DND-41 (cell line): ENCODE measurements at regions not wholly inside any gene's neighbourhood (a gene's known extent, or its start where the extent isn't known, plus 50 kb on each side); places are given as distances from the start of the nearest gene placed in this dataset.

Experiments
- CTCF ChIP-seq: IDR thresholded peaks from 2 replicates; pipeline ENCODE4 v1.5.1; 2012; ENCODE audit warnings: borderline replicate concordance, low read length, moderate library complexity, mild to moderate bottlenecking; ENCODE audit not compliant: poor library complexity, severe bottlenecking; ENCODE audit errors: extremely low read depth
- EZH2 ChIP-seq: IDR thresholded peaks from 3 replicates; pipeline ENCODE4 v1.6.1; 2012; ENCODE audit warnings: borderline replicate concordance, low read depth, mild to moderate bottlenecking, moderate library complexity, low read length, inconsistent platforms; ENCODE audit not compliant: severe bottlenecking

GRCh38 chr17:71109697-71110096 is 940.4 kb downstream of the KCNJ2 start:
- TF ChIP-seq CTCF (no peak), EZH2 (no peak)
